ENCODE measurements at regions not wholly inside any gene's neighbourhood (a gene's known extent, or its start where the extent isn't known, plus 50 kb on each side); places are given as distances from the start of the nearest gene placed in this dataset.

DNA sequence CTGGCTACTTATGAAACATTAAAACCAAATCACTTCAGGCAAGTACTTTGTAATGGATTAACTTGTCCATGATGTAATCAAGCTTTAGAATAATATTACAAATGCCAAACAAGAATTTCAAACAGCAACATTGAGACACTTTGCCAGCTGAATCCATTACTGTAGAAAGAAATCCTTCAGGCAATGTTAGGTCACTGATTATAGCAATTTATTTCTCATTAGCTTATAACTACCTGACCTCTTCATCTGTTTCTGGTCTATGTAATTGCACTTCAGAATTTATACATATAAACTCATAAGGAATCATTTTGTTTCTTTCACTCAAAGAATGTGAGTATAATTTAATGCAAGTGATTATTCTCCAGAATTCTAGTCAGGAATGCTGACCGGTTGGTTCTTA, 692.6 kb upstream of the TMEFF2 start:
- Histone ChIP-seq H3K9ac (ENCODE audit: low read depth, low read length, poor library complexity, severe bottlenecking) (no peak overlapping the region), H3K4me2 (ENCODE audit: low read depth, low read length, poor library complexity, severe bottlenecking) (no peak overlapping the region), H3F3A (ENCODE audit: low read depth) (no peaks in the 10 kb centered on the region), H3K27me3 (ENCODE audit: insufficient read depth, low read length, poor library complexity, severe bottlenecking) (no peaks in the 10 kb centered on the region), H2AFZ (ENCODE audit: low read length) (no peak overlapping the region), H3K79me2 (ENCODE audit: insufficient read depth, low read length) (no peaks in the 10 kb centered on the region), H3K4me1 (ENCODE audit: insufficient read depth, low read length, poor library complexity, severe bottlenecking) (no peaks in the 10 kb centered on the region), H3K4me3 (ENCODE audit: low read length, poor library complexity, severe bottlenecking) (no peak overlapping the region), H4K20me1 (ENCODE audit: insufficient read depth, low read length, poor library complexity, severe bottlenecking) (no peaks in the 10 kb centered on the region), H3K9me3 (ENCODE audit: insufficient read depth, low read depth, low read length) (no peaks in the 10 kb centered on the region), H3K36me3 (ENCODE audit: insufficient read depth, low read length) (no peaks in the 10 kb centered on the region), H3K9me2 (replicated peaks; ENCODE audit: low read depth, low read length) (no peaks in the 10 kb centered on the region)
- TF ChIP-seq, protein P1, sequence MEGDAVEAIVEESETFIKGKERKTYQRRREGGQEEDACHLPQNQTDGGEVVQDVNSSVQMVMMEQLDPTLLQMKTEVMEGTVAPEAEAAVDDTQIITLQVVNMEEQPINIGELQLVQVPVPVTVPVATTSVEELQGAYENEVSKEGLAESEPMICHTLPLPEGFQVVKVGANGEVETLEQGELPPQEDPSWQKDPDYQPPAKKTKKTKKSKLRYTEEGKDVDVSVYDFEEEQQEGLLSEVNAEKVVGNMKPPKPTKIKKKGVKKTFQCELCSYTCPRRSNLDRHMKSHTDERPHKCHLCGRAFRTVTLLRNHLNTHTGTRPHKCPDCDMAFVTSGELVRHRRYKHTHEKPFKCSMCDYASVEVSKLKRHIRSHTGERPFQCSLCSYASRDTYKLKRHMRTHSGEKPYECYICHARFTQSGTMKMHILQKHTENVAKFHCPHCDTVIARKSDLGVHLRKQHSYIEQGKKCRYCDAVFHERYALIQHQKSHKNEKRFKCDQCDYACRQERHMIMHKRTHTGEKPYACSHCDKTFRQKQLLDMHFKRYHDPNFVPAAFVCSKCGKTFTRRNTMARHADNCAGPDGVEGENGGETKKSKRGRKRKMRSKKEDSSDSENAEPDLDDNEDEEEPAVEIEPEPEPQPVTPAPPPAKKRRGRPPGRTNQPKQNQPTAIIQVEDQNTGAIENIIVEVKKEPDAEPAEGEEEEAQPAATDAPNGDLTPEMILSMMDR (conservative IDR thresholded peaks at IDR 0.05; ENCODE audit: low read length) = no peak
- TF ChIP-seq EZH2phosphoT487 (IDR thresholded peaks at IDR 0.05; ENCODE audit: borderline replicate concordance) = no peak

DNA sequence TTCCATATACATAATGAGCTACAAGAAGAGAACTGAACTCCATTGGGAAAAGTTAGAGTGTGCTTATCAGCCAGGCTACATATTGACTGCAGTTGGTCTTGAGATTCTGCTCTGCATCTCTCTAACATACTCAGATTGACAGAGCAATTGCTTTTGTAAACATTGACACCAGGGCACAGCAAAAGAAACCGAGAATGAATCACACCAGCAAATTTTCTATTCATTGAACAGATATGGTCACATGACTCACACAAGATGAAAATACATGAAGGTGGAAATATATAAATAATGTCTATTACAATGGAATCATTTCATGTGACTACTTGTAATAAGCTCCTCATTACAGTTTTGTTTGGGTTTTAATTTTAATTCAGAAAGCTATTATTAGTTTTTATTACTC, 691.9 kb upstream of the TMEFF2 start:
- Histone ChIP-seq H3K4me2 (ENCODE audit: low read depth, low read length, poor library complexity, severe bottlenecking) (no peak overlapping the region), H3F3A (ENCODE audit: low read depth) (no peaks in the 10 kb centered on the region), H3K36me3 (ENCODE audit: insufficient read depth, low read length) (no peaks in the 10 kb centered on the region), H3K4me3 (ENCODE audit: low read length, poor library complexity, severe bottlenecking) (no peak overlapping the region), H2AFZ (ENCODE audit: low read length) (no peak overlapping the region), H3K27me3 (ENCODE audit: insufficient read depth, low read length, poor library complexity, severe bottlenecking) (no peaks in the 10 kb centered on the region), H4K20me1 (ENCODE audit: insufficient read depth, low read length, poor library complexity, severe bottlenecking) (no peaks in the 10 kb centered on the region), H3K79me2 (ENCODE audit: insufficient read depth, low read length) (no peaks in the 10 kb centered on the region), H3K9me2 (replicated peaks; ENCODE audit: low read depth, low read length) (no peaks in the 10 kb centered on the region), H3K9me3 (ENCODE audit: insufficient read depth, low read depth, low read length) (no peaks in the 10 kb centered on the region), H3K4me1 (ENCODE audit: insufficient read depth, low read length, poor library complexity, severe bottlenecking) (no peaks in the 10 kb centered on the region), H3K9ac (ENCODE audit: low read depth, low read length, poor library complexity, severe bottlenecking) (no peak overlapping the region)
- TF ChIP-seq EZH2phosphoT487 (IDR thresholded peaks at IDR 0.05; ENCODE audit: borderline replicate concordance) = no peak
- TF ChIP-seq, protein P1 (conservative IDR thresholded peaks at IDR 0.05; ENCODE audit: low read length) = no peak

DNA sequence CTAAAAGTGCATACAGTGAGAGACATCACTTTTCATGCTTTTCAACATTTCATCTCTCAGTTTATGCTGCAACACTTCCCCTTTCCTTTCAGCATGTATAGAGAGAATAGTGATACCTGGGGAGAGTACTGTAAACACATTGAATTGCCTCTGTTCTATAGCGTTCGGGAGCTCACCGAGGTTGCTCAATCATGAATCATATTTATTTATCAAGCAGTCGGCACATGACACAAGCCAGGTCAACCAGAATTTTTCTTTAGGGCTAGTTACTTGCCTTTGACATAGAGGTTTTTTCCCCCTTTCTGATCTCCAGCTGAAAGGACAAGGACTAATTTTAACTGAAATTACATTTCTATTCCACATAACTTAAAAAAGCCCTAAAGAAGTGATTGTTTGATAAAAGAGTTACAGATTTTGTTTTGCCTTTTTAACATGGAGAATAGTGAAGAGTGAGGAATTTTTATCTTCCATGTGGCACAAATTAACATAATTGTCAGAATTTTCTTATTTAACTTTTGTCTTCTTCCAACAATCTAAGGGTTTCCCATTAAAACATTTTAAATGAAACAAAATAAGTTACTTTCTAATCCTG, 690.9 kb upstream of the TMEFF2 start:
- Histone ChIP-seq H3K9ac (ENCODE audit: low read depth, low read length, poor library complexity, severe bottlenecking) (no peak overlapping the region), H3K27me3 (ENCODE audit: insufficient read depth, low read length, poor library complexity, severe bottlenecking) (no peaks in the 10 kb centered on the region), H3K4me3 (ENCODE audit: low read length, poor library complexity, severe bottlenecking) (no peak overlapping the region), H3K9me2 (replicated peaks; ENCODE audit: low read depth, low read length) (no peaks in the 10 kb centered on the region), H3F3A (ENCODE audit: low read depth) (no peaks in the 10 kb centered on the region), H2AFZ (ENCODE audit: low read length) (no peak overlapping the region), H3K36me3 (ENCODE audit: insufficient read depth, low read length) (no peaks in the 10 kb centered on the region), H3K4me1 (ENCODE audit: insufficient read depth, low read length, poor library complexity, severe bottlenecking) (no peaks in the 10 kb centered on the region), H3K79me2 (ENCODE audit: insufficient read depth, low read length) (no peaks in the 10 kb centered on the region), H3K9me3 (ENCODE audit: insufficient read depth, low read depth, low read length) (no peaks in the 10 kb centered on the region), H4K20me1 (ENCODE audit: insufficient read depth, low read length, poor library complexity, severe bottlenecking) (no peaks in the 10 kb centered on the region), H3K4me2 (ENCODE audit: low read depth, low read length, poor library complexity, severe bottlenecking) (no peak overlapping the region)
- TF ChIP-seq, protein P1 (conservative IDR thresholded peaks at IDR 0.05; ENCODE audit: low read length) = no peak
- no peak for TF ChIP-seq EZH2phosphoT487 (IDR thresholded peaks at IDR 0.05; ENCODE audit: borderline replicate concordance)
